ENCODE measurements at regions not wholly inside any gene's neighbourhood (a gene's known extent, or its start where the extent isn't known, plus 50 kb on each side); places are given as distances from the start of the nearest gene placed in this dataset.

GRCh38 chr7:65509368-65510186, 135.9 kb downstream of the ZNF92 start:
- TF ChIP-seq POLR2A (IDR thresholded peaks at IDR 0.05; ENCODE audit: low read depth, low read length): no peak
- no peak for TF ChIP-seq TAF1 (IDR thresholded peaks at IDR 0.05; ENCODE audit: low read depth, low read length)
